ENCODE measurements at regions not wholly inside any gene's neighbourhood (a gene's known extent, or its start where the extent isn't known, plus 50 kb on each side); places are given as distances from the start of the nearest gene placed in this dataset.

DNA sequence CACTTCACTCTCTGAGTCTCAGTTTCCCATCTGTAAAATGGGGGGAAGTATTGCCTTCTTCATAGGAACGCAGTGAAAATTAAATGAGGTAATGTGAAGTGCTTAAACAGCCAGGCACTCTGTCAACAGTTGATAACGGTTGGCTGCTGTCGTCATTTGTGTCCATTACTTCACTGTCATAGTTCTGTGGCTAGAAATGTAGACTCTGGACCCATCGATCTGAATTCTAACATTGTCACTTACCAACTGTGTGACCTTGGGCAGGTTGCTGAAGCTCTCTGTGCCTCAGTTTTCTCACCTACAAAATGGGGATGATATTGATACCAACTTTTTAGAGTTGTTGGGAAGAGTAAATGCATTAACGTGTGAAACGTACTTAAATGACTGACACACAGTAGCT is 152.6 kb downstream of the PTPRU start:
- H3K27me3 ChIP-seq (replicated peaks in 1 of 2; ENCODE audit: control insufficient read depth in 2 of 2, insufficient read depth in 2 of 2, low read length in 1 of 2): peaks cover 0 to 6% of the 10 kb centered on the region in 2 experiments; a peak in 1 of 4 replicates
- no peaks in the 10 kb centered on the region for H4K20me1 ChIP-seq (ENCODE audit: control insufficient read depth, insufficient read depth)
- H3K27ac ChIP-seq (ENCODE audit: control insufficient read depth, insufficient read depth): no peak overlapping the region
- no peaks in the 10 kb centered on the region for H3K9me3 ChIP-seq (replicated peaks; ENCODE audit: control insufficient read depth, insufficient read depth, low read length)
- H3K79me2 ChIP-seq (ENCODE audit: control insufficient read depth, insufficient read depth, low read length): no peaks in the 10 kb centered on the region
- TF ChIP-seq, protein P1, sequence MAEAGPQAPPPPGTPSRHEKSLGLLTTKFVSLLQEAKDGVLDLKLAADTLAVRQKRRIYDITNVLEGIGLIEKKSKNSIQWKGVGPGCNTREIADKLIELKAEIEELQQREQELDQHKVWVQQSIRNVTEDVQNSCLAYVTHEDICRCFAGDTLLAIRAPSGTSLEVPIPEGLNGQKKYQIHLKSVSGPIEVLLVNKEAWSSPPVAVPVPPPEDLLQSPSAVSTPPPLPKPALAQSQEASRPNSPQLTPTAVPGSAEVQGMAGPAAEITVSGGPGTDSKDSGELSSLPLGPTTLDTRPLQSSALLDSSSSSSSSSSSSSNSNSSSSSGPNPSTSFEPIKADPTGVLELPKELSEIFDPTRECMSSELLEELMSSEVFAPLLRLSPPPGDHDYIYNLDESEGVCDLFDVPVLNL (IDR thresholded peaks at IDR 0.05; ENCODE audit: low read depth, low read length): no peak
- TF ChIP-seq NFYA (IDR thresholded peaks at IDR 0.05; ENCODE audit: borderline replicate concordance, low read depth, low read length) (no peak), CEBPB (IDR thresholded peaks at IDR 0.05; ENCODE audit: borderline replicate concordance in 1 of 2, low read depth in 2 of 2, low read length in 2 of 2) (no peak), ATF7 (IDR thresholded peaks at IDR 0.05; ENCODE audit: low read depth) (no peak), RB1 (IDR thresholded peaks at IDR 0.05; ENCODE audit: borderline replicate concordance) (no peak), RUNX3 (IDR thresholded peaks at IDR 0.05; ENCODE audit: low read length) (no peak), ZSCAN29 (IDR thresholded peaks at IDR 0.05) (no peak), SMAD5 (IDR thresholded peaks at IDR 0.05; ENCODE audit: low read depth) (no peak)
- TF ChIP-seq, protein P2, sequence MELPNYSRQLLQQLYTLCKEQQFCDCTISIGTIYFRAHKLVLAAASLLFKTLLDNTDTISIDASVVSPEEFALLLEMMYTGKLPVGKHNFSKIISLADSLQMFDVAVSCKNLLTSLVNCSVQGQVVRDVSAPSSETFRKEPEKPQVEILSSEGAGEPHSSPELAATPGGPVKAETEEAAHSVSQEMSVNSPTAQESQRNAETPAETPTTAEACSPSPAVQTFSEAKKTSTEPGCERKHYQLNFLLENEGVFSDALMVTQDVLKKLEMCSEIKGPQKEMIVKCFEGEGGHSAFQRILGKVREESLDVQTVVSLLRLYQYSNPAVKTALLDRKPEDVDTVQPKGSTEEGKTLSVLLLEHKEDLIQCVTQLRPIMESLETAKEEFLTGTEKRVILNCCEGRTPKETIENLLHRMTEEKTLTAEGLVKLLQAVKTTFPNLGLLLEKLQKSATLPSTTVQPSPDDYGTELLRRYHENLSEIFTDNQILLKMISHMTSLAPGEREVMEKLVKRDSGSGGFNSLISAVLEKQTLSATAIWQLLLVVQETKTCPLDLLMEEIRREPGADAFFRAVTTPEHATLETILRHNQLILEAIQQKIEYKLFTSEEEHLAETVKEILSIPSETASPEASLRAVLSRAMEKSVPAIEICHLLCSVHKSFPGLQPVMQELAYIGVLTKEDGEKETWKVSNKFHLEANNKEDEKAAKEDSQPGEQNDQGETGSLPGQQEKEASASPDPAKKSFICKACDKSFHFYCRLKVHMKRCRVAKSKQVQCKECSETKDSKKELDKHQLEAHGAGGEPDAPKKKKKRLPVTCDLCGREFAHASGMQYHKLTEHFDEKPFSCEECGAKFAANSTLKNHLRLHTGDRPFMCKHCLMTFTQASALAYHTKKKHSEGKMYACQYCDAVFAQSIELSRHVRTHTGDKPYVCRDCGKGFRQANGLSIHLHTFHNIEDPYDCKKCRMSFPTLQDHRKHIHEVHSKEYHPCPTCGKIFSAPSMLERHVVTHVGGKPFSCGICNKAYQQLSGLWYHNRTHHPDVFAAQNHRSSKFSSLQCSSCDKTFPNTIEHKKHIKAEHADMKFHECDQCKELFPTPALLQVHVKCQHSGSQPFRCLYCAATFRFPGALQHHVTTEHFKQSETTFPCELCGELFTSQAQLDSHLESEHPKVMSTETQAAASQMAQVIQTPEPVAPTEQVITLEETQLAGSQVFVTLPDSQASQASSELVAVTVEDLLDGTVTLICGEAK (IDR thresholded peaks at IDR 0.05; ENCODE audit: borderline replicate concordance): no peak
- TF ChIP-seq, protein P3, sequence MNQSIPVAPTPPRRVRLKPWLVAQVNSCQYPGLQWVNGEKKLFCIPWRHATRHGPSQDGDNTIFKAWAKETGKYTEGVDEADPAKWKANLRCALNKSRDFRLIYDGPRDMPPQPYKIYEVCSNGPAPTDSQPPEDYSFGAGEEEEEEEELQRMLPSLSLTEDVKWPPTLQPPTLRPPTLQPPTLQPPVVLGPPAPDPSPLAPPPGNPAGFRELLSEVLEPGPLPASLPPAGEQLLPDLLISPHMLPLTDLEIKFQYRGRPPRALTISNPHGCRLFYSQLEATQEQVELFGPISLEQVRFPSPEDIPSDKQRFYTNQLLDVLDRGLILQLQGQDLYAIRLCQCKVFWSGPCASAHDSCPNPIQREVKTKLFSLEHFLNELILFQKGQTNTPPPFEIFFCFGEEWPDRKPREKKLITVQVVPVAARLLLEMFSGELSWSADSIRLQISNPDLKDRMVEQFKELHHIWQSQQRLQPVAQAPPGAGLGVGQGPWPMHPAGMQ (IDR thresholded peaks at IDR 0.05; ENCODE audit: borderline replicate concordance): no peak
- ChIA-PET CTCF (no interaction called here), POLR2A (no interaction called here), SMC1A (ENCODE audit: uncharacterized antibody, unreplicated experiment) (interaction anchor here (0.6 kb wide), 1 partner anchor 106 kb away, joined by 3 read pairs; no protein-coding TSS in a partner anchor), RAD21 (ENCODE audit: unreplicated experiment) (no interaction called here)
- no peak for DNase-seq (ENCODE audit: low read depth, low spot score)
- H3K4me3 ChIP-seq: no peak overlapping the region
- WGBS (ENCODE audit: insufficient coverage, insufficient replicate concordance, low lambda C conversion rate, missing lambda C conversion rate): 42% methylated on average over 6 of the region's 6 CpGs
- H2AFZ ChIP-seq (ENCODE audit: control insufficient read depth, low read depth, low read length): no peak overlapping the region
- no peak for FAIRE-seq
- H3K4me2 ChIP-seq (ENCODE audit: control insufficient read depth, insufficient read depth): no peak overlapping the region
- BruUV-seq (replicated peaks): no TSS peak
- intact Hi-C loops (cut with micrococcal nuclease; ENCODE audit: unreplicated experiment): no loop called here
- no peak for ATAC-seq
- H3K36me3 ChIP-seq (ENCODE audit: control insufficient read depth in 2 of 2, insufficient read depth in 2 of 2, low read length in 1 of 2): no peaks in the 10 kb centered on the region
- in situ Hi-C loops (cut with MboI): no loop called here
- no peaks in the 10 kb centered on the region for H3K4me1 ChIP-seq (ENCODE audit: control insufficient read depth, insufficient read depth, low read length)
- no peak overlapping the region for H3K9ac ChIP-seq (ENCODE audit: control insufficient read depth, insufficient read depth, low read length)
